Neural progenitor cell (in vitro differentiated cells): ENCODE measurements at regions not wholly inside any gene's neighbourhood (a gene's known extent, or its start where the extent isn't known, plus 50 kb on each side); places are given as distances from the start of the nearest gene placed in this dataset.
"Not testable (repeated sequence)": the region's sequence is repeated elsewhere in the genome, so short reads cannot be mapped to it uniquely, and the experiment has no call there.

Experiments used
- DNase-seq: peaks from one replicate; pipeline ENCODE4 v3.0.0-alpha.2; 2016; ENCODE audit warnings: low spot score
- H2AFZ ChIP-seq: fragments of 200-600 bp; sonication (generic); replicated peaks from 2 replicates; pipeline ENCODE4 v1.6.1; 2016; ENCODE audit warnings: antibody characterized with exemption
- H3F3A ChIP-seq: fragments of 200-600 bp; sonication (generic); 2 replicates; pipeline ENCODE4 v1.6.1; 2016; ENCODE audit warnings: antibody characterized with exemption, low read depth
- H3K27ac ChIP-seq: fragments of 200-600 bp; sonication (generic); 2 replicates; pipeline ENCODE4 v1.5.1; 2016; ENCODE audit warnings: mild to moderate bottlenecking
- H3K27me3 ChIP-seq: fragments of 200-600 bp; sonication (generic); 2 replicates; pipeline ENCODE4 v1.6.1; 2016; ENCODE audit warnings: mild to moderate bottlenecking, moderate library complexity
- H3K36me3 ChIP-seq: fragments of 200-600 bp; sonication (generic); 2 replicates; pipeline ENCODE4 v1.5.1; 2016
- H3K4me1 ChIP-seq: fragments of 200-600 bp; sonication (generic); 2 replicates; pipeline ENCODE4 v1.6.1; 2016; ENCODE audit warnings: mixed run types
- H3K4me2 ChIP-seq: fragments of 200-600 bp; sonication (generic); 2 replicates; pipeline ENCODE4 v1.6.1; 2016
- H3K4me3 ChIP-seq: fragments of 200-600 bp; sonication (generic); 2 replicates; pipeline ENCODE4 v1.5.1; 2016
- H3K79me2 ChIP-seq: fragments of 200-600 bp; sonication (generic); 2 replicates; pipeline ENCODE4 v1.6.1; 2016; ENCODE audit warnings: low read depth
- H3K9ac ChIP-seq: fragments of 200-600 bp; sonication (generic); 2 replicates; pipeline ENCODE4 v1.6.1; 2016
- H3K9me3 ChIP-seq: fragments of 200-600 bp; sonication (generic); 2 replicates; pipeline ENCODE4 v1.5.1; 2016; ENCODE audit warnings: low read depth
- H4K20me1 ChIP-seq: fragments of 200-600 bp; sonication (generic); 2 replicates; pipeline ENCODE4 v1.6.1; 2016; ENCODE audit warnings: low read depth
- H3K27ac Mint-ChIP-seq: 3 replicates; pipeline ENCODE4 v1.8.0; 2021; ENCODE audit warnings: mixed read lengths
- H3K27me3 Mint-ChIP-seq: 2 replicates; pipeline ENCODE4 v1.8.0; 2022; ENCODE audit warnings: low read depth, mild to moderate bottlenecking, inconsistent platforms, moderate library complexity, mixed read lengths; ENCODE audit not compliant: insufficient read depth
- H3K36me3 Mint-ChIP-seq: 3 replicates; pipeline ENCODE4 v1.8.0; 2021; ENCODE audit warnings: mixed read lengths
- H3K4me1 Mint-ChIP-seq: 3 replicates; pipeline ENCODE4 v1.8.0; 2021; ENCODE audit warnings: mixed read lengths
- H3K4me3 Mint-ChIP-seq: 3 replicates; pipeline ENCODE4 v1.8.0; 2021; ENCODE audit warnings: mild to moderate bottlenecking, moderate library complexity, mixed read lengths
- H3K9me3 Mint-ChIP-seq: 3 replicates; pipeline ENCODE4 v1.8.0; 2020; ENCODE audit warnings: mixed read lengths
- EZH2 ChIP-seq: fragments of 200-600 bp; sonication (generic); IDR thresholded peaks from 2 replicates; pipeline ENCODE4 v1.6.1; 2017; ENCODE audit warnings: antibody characterized with exemption, mild to moderate bottlenecking, moderate library complexity
- EZH2phosphoT487 ChIP-seq: fragments of 200-600 bp; sonication (generic); IDR thresholded peaks from 2 replicates; pipeline ENCODE4 v1.6.1; 2017; ENCODE audit warnings: antibody characterized with exemption

DNA sequence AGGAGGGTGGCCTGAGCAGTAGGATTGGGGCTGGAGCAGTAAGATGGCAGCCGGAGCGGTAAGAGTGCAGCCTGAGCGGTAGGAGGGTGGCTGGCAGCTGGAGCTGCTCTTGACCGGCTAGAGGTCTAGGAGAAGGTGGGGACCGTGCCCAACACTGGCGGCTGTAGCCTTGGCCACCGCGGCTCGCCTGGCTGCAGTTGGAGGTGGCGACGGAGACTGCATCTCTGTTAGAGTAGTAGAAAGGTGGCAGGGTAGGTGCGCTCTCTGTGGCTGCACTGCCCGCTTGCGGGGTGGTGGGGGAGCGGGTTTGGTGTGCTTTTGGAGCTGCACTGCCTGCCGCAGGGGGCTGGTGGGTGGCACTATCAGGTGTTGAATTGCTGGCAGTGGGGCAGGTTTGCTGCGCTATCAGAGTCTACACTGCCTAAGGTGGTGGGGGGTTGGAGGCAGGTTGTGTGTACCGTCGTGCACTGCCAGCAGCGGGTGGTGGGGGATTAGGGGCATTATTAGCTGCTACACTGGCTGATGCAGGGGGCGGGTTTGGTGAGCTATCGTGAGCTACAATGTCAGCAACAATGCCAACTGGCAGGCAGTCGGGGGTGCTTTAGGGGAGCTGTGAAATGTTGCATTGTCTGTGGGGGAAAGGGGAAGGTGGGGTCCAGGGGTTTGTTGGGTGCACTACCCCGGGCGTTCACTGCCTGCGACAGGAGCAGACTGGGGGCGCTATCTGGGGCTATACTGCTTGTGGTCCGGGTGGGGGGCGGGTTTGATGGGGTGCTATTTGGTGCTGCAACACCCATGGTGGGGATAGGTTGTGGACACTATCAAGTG is 4461.3 kb upstream of the OR11H1 start:
- Histone ChIP-seq H3K4me1 (no peaks in the 10 kb centered on the region), H3K4me2 (no peak overlapping the region), H3K9me3 (peaks cover 22% of the 10 kb centered on the region), H2AFZ (no peak overlapping the region), H4K20me1 (no peaks in the 10 kb centered on the region), H3K27me3 (no peaks in the 10 kb centered on the region), H3K27ac (no peak overlapping the region), H3K4me3 (no peak overlapping the region), H3K9ac (no peak overlapping the region), H3K36me3 (no peaks in the 10 kb centered on the region), H3K79me2 (no peaks in the 10 kb centered on the region), H3F3A (no peaks in the 10 kb centered on the region)
- peaks cover 22% of the 10 kb centered on the region for H3K27me3 Mint-ChIP-seq
- no peak for DNase-seq
- no peak for TF ChIP-seq EZH2phosphoT487
- no peak for TF ChIP-seq EZH2
- no peaks in the 10 kb centered on the region for H3K4me1 Mint-ChIP-seq
- no peak overlapping the region for H3K27ac Mint-ChIP-seq
- peaks cover 56% of the 10 kb centered on the region for H3K9me3 Mint-ChIP-seq
- peak overlapping the region; percentile 68 for H3K4me3 Mint-ChIP-seq
- H3K36me3 Mint-ChIP-seq, result peaks cover 6% of the 10 kb centered on the region

DNA sequence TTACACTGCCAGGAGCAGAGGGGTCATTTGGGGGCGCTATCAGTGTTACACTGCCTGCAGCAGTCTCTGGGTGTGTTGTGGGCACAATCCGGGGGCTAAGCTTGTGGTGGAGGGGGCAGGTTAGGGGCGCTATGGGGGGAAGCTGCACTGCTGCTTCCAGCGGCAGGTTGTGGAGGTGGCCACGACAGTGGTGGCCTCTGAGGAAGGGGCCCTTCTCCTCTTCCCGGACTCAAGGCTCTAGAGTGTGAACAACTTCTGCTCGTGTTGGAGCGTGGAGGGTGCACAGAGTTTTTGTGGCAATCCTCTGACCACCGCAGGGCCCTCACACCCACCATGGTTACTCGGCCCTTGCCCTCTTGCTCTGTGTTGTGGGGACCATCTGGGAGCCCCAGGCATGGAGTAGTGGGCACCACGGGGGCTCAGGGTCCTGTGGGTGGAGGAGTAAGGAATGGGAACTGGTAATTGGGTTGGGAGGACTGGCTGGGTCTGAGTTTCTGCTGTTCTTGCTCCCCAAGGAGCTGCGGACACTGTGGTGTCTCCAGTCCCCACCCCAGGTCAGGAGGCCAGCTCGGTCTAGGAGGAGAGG is 4460.6 kb upstream of the OR11H1 start:
- peaks cover 19% of the 10 kb centered on the region for H3K9me3 ChIP-seq
- H3K27me3 ChIP-seq, H3K36me3 Mint-ChIP-seq, H3K4me1 Mint-ChIP-seq, H3K4me2 ChIP-seq, H3K79me2 ChIP-seq, H3K4me1 ChIP-seq, H3F3A ChIP-seq, H3K9ac ChIP-seq, H2AFZ ChIP-seq, H3K36me3 ChIP-seq, H4K20me1 ChIP-seq, H3K4me3 Mint-ChIP-seq, H3K27ac ChIP-seq, H3K27ac Mint-ChIP-seq, H3K4me3 ChIP-seq, DNase-seq: not testable (repeated sequence)
- Mint-ChIP-seq H3K9me3 (peaks cover 52% of the 10 kb centered on the region), H3K27me3 (peaks cover 22% of the 10 kb centered on the region)

DNA sequence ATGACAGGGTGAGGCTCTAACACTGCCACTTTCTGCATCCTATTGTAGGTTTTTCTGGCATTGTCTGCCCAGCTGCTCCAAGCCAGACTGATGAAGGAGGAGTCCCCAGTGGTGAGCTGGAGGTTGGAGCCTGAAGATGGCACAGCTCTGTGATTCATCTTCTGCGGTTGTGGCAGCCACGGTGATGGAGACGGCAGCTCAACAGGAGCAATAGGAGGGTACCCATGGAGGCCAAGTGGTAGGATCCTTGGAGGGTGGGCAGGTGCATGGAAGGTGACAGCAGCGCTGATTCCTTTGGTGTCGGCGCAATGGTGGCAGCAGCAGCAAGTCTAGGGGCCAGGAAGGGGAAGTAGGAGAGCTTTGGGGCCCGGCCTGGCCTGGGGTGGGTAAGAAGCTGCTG is 4460.1 kb upstream of the OR11H1 start:
- H3K9me3 Mint-ChIP-seq, result peaks cover 48% of the 10 kb centered on the region
- peaks cover 19% of the 10 kb centered on the region for H3K9me3 ChIP-seq
- not testable (repeated sequence) for DNase-seq

DNA sequence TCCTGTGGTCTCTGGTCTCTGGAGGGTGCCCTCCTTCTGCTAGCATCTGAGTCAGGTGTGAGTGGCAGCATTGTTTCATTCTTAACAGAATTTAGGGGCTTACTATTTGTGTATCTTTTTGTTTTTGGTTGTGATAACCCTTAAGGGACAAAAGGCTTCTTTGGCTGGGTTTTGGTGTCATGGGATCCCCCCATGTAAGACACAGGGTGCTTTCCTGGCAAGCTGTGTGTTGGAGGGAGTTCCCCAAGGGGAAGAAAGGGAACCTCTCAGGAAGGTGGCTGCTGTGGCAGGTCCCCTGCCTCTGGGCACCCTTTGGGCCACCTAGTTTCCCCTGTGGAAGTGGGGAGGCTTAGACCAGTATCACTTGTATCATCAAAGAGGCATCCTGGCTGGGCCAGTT is 4459.6 kb upstream of the OR11H1 start:
- peaks cover 44% of the 10 kb centered on the region for H3K9me3 Mint-ChIP-seq
- not testable (repeated sequence) for H3K36me3 ChIP-seq, H3K27ac ChIP-seq, H3K27me3 ChIP-seq, H3K36me3 Mint-ChIP-seq, DNase-seq, H3K9ac ChIP-seq, H4K20me1 ChIP-seq, H3K27ac Mint-ChIP-seq, H3F3A ChIP-seq, H3K4me3 ChIP-seq, H3K4me2 ChIP-seq, H3K4me1 Mint-ChIP-seq, H3K4me3 Mint-ChIP-seq, H3K79me2 ChIP-seq, H2AFZ ChIP-seq, H3K4me1 ChIP-seq
- peaks cover 14% of the 10 kb centered on the region for H3K9me3 ChIP-seq
- peaks cover 19% of the 10 kb centered on the region for H3K27me3 Mint-ChIP-seq

More for the DNA sequence above, 4460.1 kb upstream of the OR11H1 start:
- H2AFZ ChIP-seq, H3K36me3 ChIP-seq, H3K4me2 ChIP-seq, H4K20me1 ChIP-seq, H3K4me1 ChIP-seq, H3K9ac ChIP-seq, H3K4me3 Mint-ChIP-seq, H3K27ac ChIP-seq, H3K27me3 ChIP-seq, H3F3A ChIP-seq, H3K36me3 Mint-ChIP-seq, H3K4me3 ChIP-seq, H3K4me1 Mint-ChIP-seq, H3K27ac Mint-ChIP-seq, H3K79me2 ChIP-seq: not testable (repeated sequence)
- H3K27me3 Mint-ChIP-seq, result peaks cover 19% of the 10 kb centered on the region
